COLO668 (cell line): ENCODE measurements at regions not wholly inside any gene's neighbourhood (a gene's known extent, or its start where the extent isn't known, plus 50 kb on each side); places are given as distances from the start of the nearest gene placed in this dataset.

Experiments
- DNase-seq: peaks from one replicate; lab custom pipeline; 2025; ENCODE audit not compliant: unreplicated experiment; lab: John Stamatoyannopoulos, UW

DNA sequence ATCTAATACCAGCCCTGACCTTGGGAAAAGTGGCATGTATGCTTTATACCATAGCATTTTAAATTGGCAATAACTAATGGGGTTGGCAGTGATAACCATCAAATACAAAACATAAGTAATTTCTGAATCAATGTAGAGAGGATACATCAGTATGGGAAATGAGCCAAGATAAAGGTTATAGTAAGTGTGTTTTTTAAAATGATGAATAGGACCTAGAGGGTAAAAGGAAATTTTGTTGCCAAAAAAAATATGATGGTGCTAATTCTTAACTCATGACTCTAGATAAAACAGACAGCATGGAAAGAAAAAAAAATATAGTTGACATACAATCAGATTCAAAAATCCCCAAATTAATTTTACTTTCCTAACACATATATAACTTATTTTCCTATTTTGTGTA lies 75.4 kb upstream of the ROBO1 start:
- no peak for DNase-seq

DNA sequence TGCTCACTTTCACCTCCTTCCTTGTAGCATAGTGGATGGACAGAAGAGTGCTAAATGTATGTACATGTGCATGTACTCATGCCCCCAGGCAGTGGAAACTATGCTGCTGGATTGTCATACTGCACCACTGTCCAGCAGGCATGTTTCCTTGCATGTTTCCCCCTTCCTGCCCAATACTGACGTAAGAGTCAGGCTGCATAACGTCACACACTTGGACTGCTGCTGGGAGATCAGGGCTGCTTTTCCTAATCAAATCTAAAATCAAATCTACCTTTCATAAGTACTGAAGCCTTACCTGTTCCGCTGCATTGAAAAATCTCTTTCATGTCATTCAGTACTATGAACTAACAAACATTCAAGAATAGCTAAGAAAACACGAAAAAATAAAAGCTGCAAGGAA lies 67.9 kb upstream of the ROBO1 start:
- DNase-seq: no peak

DNA sequence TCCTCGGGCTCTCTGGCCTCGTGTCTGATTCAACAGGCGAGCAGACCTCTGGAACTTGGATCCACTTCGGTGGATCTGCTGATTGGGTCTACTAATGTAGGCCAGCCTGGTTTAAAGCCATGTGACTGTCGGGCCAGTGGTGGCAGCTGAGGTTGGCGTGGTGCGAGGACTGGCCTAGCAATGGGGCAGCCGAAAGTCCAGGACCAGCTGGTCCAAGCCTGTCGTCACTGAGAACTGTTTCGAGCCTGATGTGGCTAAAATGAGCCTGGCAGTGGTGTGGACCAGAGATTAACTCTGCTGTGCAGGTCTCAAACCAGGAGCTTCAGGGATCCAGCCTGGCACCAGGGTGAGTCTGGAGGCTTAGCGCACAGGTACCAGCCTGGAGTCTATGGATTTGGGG lies 56.4 kb upstream of the ROBO1 start:
- DNase-seq: no peak

DNA sequence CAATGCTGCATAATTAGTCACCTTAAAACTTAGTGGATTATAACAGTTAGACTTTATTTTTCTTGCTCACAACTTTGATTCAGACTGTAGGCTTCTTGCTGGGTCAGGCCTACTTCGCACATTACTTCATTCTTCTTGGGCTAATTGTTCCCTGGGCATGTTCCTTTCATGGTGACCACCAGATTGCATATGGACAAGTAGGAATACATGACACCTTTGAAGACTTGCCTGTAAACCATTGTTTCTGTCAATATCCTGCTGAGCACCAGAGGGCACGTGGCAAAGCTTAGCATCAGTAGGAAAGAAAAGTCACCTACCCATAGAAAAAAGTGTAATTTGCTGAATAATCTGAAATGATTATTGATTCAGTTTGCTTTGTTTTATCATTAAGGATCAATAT lies 54.3 kb upstream of the ROBO1 start:
- DNase-seq: no peak

DNA sequence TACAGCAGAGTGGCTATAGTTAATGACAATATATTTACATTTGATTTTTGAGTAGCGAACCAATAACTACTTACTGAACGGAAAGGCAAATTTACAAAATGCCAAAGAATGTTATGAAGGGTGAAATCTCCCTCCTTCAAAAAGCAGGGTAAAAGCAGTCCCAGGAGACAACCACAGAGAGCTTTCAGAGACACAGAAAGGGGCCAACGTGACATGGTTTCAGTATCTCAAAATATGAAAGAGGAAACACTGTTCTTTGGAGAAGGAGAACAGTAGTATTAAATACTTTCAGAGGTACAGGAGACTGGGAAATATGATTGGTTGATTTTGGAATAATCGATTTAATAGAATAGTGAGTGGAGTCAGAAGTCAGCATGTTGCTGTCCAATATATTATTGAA lies 52.3 kb upstream of the ROBO1 start:
- no peak for DNase-seq

DNA sequence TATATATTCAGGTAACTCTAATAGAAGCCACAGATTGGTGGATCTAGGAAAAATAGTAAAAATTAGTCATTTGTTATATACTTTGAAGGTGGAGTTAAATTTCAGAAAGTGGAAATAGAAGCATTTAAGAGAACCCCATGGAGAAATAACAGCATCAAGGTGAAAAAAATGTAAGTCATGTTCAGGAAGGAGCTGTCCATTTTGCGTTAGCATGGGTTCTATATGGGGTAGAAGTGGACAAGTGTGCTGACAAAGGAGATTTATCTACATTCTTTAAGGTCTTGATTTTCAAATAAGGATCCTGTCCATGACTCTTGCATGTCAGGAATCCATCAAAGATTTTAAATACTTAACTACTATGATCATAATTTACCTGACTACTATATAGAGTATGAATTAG lies 50.2 kb upstream of the ROBO1 start:
- no peak for DNase-seq
